ENCODE measurements at regions not wholly inside any gene's neighbourhood (a gene's known extent, or its start where the extent isn't known, plus 50 kb on each side); places are given as distances from the start of the nearest gene placed in this dataset.

GRCh38 chr20:12566596-12566995 lies 442.2 kb upstream of the SPTLC3 start:
- no peak for TF ChIP-seq CTCF (IDR thresholded peaks at IDR 0.05; ENCODE audit: low read depth, low read length, missing input control)
- no peak for TF ChIP-seq JUND (IDR thresholded peaks at IDR 0.05)
- TF ChIP-seq ZBTB33 (IDR thresholded peaks at IDR 0.05): no peak
- TF ChIP-seq RXRA (IDR thresholded peaks at IDR 0.05): no peak
- no peak for TF ChIP-seq RAD21 (IDR thresholded peaks at IDR 0.05)
- TF ChIP-seq MAX (IDR thresholded peaks at IDR 0.05): no peak
- TF ChIP-seq GABPA (IDR thresholded peaks at IDR 0.05 in 1 of 2, conservative IDR thresholded peaks at IDR 0.05 in 1 of 2): no peak
- TF ChIP-seq REST (IDR thresholded peaks at IDR 0.05): no peak
- no peak for TF ChIP-seq HNF4G (IDR thresholded peaks at IDR 0.05)
- no peak for TF ChIP-seq TAF1 (conservative IDR thresholded peaks at IDR 0.05)
- no peak for TF ChIP-seq SP1 (IDR thresholded peaks at IDR 0.05)
